Mucosa of stomach (tissue), 1 donor: ENCODE measurements at regions not wholly inside any gene's neighbourhood (a gene's known extent, or its start where the extent isn't known, plus 50 kb on each side); places are given as distances from the start of the nearest gene placed in this dataset.

ENCODE experiments used
- H3K27me3 ChIP-seq: one replicate; pipeline ENCODE4 v1.7.0; 2013; ENCODE audit warnings: mild to moderate bottlenecking, low read length; ENCODE audit not compliant: control insufficient read depth, insufficient read depth
- H3K36me3 ChIP-seq: one replicate; pipeline ENCODE4 v1.7.0; 2013; ENCODE audit warnings: low read length; ENCODE audit not compliant: control insufficient read depth, insufficient read depth
- H3K4me1 ChIP-seq: one replicate; pipeline ENCODE4 v1.7.0; 2013; ENCODE audit warnings: mild to moderate bottlenecking, low read length; ENCODE audit not compliant: control insufficient read depth, insufficient read depth
- H3K4me3 ChIP-seq: one replicate; pipeline ENCODE4 v1.7.0; 2013; ENCODE audit warnings: low read length
- H3K9ac ChIP-seq: one replicate; pipeline ENCODE4 v1.7.0; 2013; ENCODE audit warnings: mild to moderate bottlenecking, low read length, moderate library complexity
- H3K9me3 ChIP-seq: one replicate; pipeline ENCODE4 v1.7.0; 2013; ENCODE audit warnings: mild to moderate bottlenecking, low read length, moderate library complexity; ENCODE audit not compliant: control insufficient read depth
- donor health status: Pancreatic carcinoma.

DNA sequence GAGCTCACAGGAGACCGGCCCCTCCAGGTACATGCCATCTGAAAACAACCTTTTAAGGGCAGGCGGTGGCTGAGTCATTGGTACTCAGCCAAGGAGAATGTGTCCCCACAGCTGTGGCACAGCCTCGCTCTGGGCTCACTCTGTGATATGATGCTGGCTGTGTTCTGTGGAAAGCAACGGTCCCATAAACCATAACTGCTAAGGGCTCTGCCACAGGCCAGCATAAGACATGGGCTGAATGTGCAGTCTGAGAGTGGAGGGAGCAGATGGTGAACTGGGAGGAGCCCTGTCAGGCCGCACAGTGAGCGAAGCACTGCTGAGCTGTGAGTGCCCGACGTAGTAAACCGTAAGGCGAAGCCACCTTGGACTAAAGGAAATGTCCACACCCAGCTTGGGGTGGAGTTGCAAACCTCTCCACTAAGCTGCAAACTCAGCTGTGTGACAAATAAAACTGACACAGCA, 375.8 kb downstream of the THBS2 start:
- Histone ChIP-seq H3K9ac (no peak overlapping the region), H3K27me3 (peaks cover 15% of the 10 kb centered on the region), H3K4me3 (no peak overlapping the region), H3K4me1 (peaks cover 9% of the 10 kb centered on the region), H3K36me3 (no peaks in the 10 kb centered on the region), H3K9me3 (no peaks in the 10 kb centered on the region)

DNA sequence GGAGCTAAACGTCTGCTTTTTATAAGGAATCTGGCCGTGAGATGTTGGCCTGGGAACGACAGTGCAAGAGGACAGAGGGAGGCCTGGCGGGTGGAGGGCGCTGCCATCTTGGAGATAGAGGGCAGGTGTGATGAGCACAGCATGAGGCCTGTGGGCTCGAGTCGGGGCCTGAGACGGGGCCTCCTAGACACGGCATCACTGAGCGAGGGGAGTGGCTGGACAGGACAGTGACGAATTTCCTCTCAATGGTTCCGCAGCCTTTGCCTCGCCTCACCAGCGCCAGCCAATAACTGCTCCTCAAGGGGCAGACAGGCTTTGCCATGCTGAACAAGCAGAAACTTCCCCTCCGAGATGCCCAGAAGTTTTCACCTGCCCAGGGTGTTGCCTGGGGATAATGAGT, 376.7 kb downstream of the THBS2 start:
- no peak overlapping the region for H3K9ac ChIP-seq
- no peaks in the 10 kb centered on the region for H3K9me3 ChIP-seq
- H3K4me3 ChIP-seq: no peak overlapping the region
- no peaks in the 10 kb centered on the region for H3K36me3 ChIP-seq
- peaks cover 9% of the 10 kb centered on the region for H3K4me1 ChIP-seq
- peaks cover 16% of the 10 kb centered on the region for H3K27me3 ChIP-seq

DNA sequence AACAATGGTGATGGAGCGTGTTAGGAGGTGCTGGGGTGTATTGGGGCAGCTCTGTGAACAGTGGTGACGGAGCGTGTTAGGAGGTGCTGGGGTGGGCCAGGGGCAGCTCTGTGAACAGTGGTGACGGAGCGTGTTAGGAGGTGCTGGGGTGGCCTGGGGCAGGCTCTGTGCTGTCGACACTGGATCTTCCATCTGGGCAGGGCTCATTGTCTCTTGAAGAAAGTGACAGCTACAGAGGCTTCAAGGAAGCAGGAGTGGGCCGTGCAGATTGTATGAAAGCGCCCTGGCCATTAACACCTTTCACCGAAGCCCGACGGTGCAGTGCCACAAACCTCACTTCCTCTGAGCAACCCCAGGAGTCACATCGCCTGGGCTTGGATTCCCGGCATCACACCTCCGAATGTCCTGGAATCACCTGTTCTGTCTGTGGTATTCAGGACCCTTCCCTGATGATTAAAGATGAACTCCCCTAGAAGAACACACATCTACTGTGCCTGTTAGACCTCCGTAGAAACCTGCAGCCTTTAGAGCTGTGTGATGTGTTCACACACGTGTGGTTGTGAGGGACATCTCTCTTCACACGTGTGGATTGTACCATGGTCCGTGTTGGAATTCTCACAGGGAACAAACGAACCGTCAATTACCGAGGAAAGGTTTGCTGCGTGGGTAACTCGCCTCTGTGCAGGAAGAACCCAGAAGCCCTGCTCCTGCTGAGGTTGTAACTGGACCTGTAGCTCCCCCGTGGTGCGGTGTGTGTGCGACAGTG, 377.7 kb downstream of the THBS2 start:
- H3K27me3 ChIP-seq: peaks cover 22% of the 10 kb centered on the region
- peaks cover 12% of the 10 kb centered on the region for H3K4me1 ChIP-seq
- H3K36me3 ChIP-seq: no peaks in the 10 kb centered on the region
- H3K4me3 ChIP-seq: no peak overlapping the region
- no peak overlapping the region for H3K9ac ChIP-seq
- no peaks in the 10 kb centered on the region for H3K9me3 ChIP-seq

DNA sequence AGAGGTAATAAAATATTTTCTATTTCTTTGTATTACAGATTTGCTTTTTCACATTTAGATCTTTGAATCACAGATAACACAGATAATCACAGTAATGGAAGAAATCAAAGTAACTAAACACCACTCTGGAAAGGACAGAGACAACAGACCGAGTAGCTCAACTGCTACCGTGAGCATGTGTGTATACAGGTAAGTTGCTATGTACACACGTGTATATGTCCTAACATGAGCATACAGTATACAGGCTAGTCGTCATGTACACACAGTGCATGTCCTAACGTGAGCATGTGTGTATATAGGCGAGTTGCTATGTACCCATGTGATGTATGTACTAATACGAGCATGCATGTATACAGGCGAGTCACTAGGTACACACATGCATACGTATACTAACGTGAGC, 379.0 kb downstream of the THBS2 start:
- Histone ChIP-seq H3K9ac (no peak overlapping the region), H3K9me3 (no peaks in the 10 kb centered on the region), H3K4me3 (no peak overlapping the region), H3K36me3 (no peaks in the 10 kb centered on the region), H3K4me1 (peaks cover 12% of the 10 kb centered on the region), H3K27me3 (peaks cover 22% of the 10 kb centered on the region)

DNA sequence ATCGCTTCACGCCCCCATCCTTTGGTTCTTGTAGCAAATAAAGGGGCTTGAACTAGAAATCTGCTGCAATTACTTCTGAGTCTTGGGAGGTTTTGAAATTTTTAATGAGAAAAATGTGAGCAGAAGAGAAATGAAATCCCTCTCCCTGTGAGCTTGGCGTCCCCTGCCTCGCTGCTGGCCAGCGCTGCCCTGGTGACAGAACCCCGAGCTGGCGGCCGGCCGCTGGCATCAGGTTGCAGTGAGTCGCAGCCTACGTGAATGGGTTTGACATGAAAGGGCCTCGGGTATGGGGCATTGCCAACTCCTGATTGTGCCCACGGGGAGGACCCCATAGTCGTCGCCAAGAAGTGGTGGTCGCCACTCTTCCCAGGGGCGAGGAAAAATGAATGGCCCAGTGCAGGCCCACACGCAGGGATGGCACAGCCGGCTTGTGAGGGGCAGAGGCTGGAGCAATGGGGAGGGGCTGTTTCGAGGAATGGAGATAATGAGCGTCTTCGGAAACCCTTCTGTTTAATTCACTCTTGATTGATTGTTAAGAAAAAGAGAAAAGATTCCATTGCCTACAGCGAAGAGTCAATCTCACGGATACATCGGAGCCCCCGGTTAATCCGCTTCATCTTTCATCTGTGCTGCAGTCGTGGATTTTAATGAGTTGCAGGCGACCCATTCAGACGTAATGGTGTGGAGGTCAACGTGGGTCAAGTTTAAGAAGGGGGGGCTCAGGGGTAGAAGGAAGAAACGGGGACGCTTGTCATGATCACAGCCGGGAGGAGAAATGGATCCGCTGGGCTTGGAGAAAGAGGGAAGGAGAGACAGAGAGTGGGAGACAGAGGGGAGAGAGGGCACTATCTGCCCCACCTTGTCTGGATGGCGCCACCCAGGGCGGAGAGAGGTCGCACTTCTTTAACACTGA, 380.1 kb downstream of the THBS2 start:
- Histone ChIP-seq H3K9me3 (no peaks in the 10 kb centered on the region), H3K9ac (no peak overlapping the region), H3K36me3 (no peaks in the 10 kb centered on the region), H3K27me3 (peaks cover 22% of the 10 kb centered on the region), H3K4me3 (no peak overlapping the region), H3K4me1 (peaks cover 12% of the 10 kb centered on the region)

DNA sequence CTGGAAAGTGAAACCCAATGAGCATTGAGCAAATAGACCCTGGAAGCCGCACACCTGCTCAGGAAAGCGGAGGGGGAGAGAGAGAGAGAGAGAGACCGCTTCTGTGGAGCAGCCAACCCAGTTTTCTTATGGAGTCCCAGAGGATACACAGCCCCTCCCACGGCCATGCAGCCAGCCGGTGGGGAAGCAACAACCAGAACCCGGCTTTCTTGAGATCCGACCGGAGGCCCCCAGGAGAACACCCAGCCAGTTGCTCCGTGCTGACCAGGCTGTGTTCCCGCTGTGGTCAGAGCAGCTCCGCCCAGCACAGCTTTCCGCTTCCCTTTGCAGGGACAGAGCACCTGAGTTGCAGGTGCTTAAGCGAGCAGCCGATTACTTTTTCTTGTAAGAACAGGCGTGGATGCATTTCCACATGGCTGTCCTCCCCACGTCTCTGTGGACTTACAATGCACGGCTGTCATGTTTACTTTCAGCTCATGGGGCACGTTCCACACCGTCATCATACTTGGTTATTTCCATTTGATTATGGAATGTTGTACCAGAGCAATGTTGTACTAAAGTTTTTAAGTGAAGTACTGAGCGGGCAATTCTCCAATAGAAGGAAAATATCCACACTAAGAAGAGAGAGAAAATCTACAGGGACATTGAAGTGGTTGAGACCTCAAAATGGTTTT, 381.9 kb downstream of the THBS2 start:
- no peak overlapping the region for H3K9ac ChIP-seq

DNA sequence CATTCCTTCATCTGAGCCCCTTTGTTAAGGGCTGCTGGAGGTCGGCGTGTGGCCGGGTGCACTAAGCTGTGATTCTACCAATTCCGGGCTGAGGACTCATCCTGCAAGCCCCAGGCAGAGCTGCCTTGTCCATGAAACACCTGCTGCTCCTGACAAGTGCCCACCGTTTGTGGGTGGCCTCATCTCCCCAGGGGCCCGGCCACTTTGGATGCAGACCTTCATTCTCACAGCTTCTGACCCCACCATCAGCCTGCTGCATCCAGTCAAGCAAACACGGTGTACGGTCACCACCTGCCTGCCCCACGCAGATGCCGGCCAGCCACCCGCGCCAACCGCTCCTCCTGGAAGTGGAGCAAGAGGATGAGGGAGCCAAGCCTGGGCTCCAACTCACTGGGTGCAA, 382.7 kb downstream of the THBS2 start:
- H3K9ac ChIP-seq: no peak overlapping the region
- peaks cover 3% of the 10 kb centered on the region for H3K4me1 ChIP-seq
- H3K9me3 ChIP-seq: no peaks in the 10 kb centered on the region
- H3K27me3 ChIP-seq: peaks cover 12% of the 10 kb centered on the region
- no peak overlapping the region for H3K4me3 ChIP-seq
- H3K36me3 ChIP-seq: no peaks in the 10 kb centered on the region

More for the DNA sequence above, 381.9 kb downstream of the THBS2 start:
- Histone ChIP-seq H3K4me3 (no peak overlapping the region), H3K36me3 (no peaks in the 10 kb centered on the region), H3K4me1 (peaks cover 3% of the 10 kb centered on the region), H3K9me3 (no peaks in the 10 kb centered on the region), H3K27me3 (peaks cover 15% of the 10 kb centered on the region)

DNA sequence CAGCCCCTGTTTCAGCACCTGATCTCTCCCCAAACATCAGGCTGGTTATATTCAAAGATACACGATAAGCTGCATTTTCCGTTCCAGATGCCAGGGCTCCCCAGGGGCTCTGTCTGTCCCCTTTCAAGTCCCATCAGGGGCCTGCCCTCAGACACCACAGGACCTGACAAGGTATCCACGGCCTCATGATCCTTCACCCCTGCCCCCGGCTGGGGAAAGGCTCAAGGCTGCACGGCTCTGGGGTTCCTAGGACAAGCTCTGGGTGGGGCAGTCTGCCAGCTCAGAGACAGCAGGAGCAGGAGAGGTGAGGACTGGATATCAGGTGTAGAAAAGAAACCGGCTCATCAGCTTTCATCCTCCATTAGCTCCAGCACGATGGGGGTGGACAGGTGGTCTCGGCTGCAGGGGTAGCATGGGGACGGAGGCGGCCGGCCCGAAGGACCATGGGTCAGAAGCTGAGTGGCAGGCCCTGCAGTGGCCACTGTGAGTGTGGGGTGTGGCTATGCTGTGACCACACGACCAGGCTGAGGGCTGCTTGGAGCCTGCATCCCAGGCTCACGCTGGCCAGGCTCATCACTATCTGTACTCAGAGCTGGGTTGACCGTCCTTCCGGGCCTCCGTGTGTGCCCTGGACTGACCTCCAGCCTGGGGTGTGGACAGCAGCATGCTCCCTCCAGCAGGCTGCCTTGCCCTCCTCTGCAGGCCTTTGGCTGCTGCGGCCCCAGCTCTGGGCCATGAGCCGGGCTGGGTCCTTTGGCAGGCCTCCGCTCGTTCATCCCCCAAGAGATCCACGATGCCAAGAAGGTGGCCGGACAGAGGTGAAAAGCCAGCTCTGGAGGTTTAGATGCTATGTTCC, 386.2 kb downstream of the THBS2 start:
- no peaks in the 10 kb centered on the region for H3K36me3 ChIP-seq
- no peak overlapping the region for H3K9ac ChIP-seq
- peaks cover 6% of the 10 kb centered on the region for H3K27me3 ChIP-seq
- H3K9me3 ChIP-seq: no peaks in the 10 kb centered on the region
- peaks cover 3% of the 10 kb centered on the region for H3K4me1 ChIP-seq
- no peak overlapping the region for H3K4me3 ChIP-seq

DNA sequence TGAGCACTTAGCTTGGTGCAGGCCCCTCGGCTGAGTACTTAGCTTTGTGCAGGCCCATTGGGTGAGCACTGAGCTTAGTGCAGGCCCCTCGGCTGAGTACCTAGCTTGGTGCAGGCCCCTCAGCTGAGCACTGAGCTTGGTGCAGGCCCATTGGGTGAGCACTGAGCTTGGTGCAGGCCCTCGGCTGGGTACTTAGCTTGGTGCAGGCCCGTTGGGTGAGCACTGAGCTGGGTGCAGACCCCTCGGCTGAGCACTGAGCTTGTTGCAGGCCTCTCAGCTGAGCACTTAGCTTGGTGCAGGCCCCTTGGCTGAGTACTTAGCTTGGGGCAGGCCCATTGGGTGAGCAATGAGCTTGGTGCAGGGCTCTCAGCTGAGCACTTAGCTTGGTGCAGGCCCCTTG, 387.1 kb downstream of the THBS2 start:
- no peak overlapping the region for H3K9ac ChIP-seq
- peaks cover 5% of the 10 kb centered on the region for H3K27me3 ChIP-seq
- peaks cover 2% of the 10 kb centered on the region for H3K4me1 ChIP-seq
- H3K4me3 ChIP-seq: no peak overlapping the region
- H3K9me3 ChIP-seq: no peaks in the 10 kb centered on the region
- no peaks in the 10 kb centered on the region for H3K36me3 ChIP-seq

DNA sequence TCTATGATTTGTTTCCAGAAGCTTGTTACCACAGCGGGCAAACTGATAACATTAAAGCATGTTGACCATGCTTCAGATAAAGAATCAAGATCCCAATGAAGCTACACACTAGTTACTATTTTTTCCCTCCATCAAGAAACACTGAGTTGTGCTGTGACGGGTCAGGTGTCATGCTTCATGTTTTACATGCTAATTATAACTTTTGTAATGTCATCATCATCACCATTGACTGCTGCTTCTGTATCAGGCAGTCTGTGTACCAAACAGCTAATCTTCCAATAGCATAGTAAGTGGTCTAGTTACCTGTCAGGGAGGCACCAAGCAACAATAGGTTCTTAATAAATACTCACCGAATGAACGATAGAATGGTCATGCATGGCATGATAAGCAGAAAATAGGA, 388.1 kb downstream of the THBS2 start:
- Histone ChIP-seq H3K27me3 (no peaks in the 10 kb centered on the region), H3K4me3 (no peak overlapping the region), H3K4me1 (no peaks in the 10 kb centered on the region)

More for the DNA sequence above, 388.1 kb downstream of the THBS2 start:
- H3K9ac ChIP-seq: no peak overlapping the region
- no peaks in the 10 kb centered on the region for H3K9me3 ChIP-seq
- H3K36me3 ChIP-seq: no peaks in the 10 kb centered on the region
